Activated CD8-positive, alpha-beta memory T cell treated with anti-CD3 and anti-CD28 coated beads for 36 hours (primary cell): ENCODE measurements at regions not wholly inside any gene's neighbourhood (a gene's known extent, or its start where the extent isn't known, plus 50 kb on each side); places are given as distances from the start of the nearest gene placed in this dataset.
"Not testable (repeated sequence)": the region's sequence is repeated elsewhere in the genome, so short reads cannot be mapped to it uniquely, and the experiment has no call there.

Experiments
- CTCF ChIA-PET: fragments of 350-600 bp; sonication (Branson Sonifier 250); formaldehyde crosslinking; loops from one replicate; lab custom pipeline; 2021; ENCODE audit warnings: antibody characterized with exemption; lab: Charles Lee
- POLR2A ChIA-PET: fragments of 350-600 bp; sonication (Branson Sonifier 250); formaldehyde crosslinking; loops from one replicate; lab custom pipeline; 2021; ENCODE audit warnings: antibody characterized with exemption; lab: Charles Lee

- POLR2A ChIA-PET, CTCF ChIA-PET: not testable (repeated sequence)
Measured at GRCh38 chr2:87075054-87075790, 53.6 kb upstream of the PLGLB1 start.

GRCh38 chr2:87075791-87076252, 54.2 kb upstream of the PLGLB1 start:
- POLR2A ChIA-PET, CTCF ChIA-PET: not testable (repeated sequence)

GRCh38 chr2:87076253-87077123, 54.8 kb upstream of the PLGLB1 start:
- CTCF ChIA-PET, POLR2A ChIA-PET: not testable (repeated sequence)

GRCh38 chr2:87077124-87077446, 55.4 kb upstream of the PLGLB1 start:
- POLR2A ChIA-PET, CTCF ChIA-PET: not testable (repeated sequence)

GRCh38 chr2:87081727-87082126, 60.1 kb upstream of the PLGLB1 start:
- CTCF ChIA-PET, POLR2A ChIA-PET: not testable (repeated sequence)

- CTCF ChIA-PET: not testable (repeated sequence)
Measured at GRCh38 chr2:87088079-87088478, 66.4 kb upstream of the PLGLB1 start.

GRCh38 chr2:87089401-87089800, 67.8 kb upstream of the PLGLB1 start:
- POLR2A ChIA-PET, CTCF ChIA-PET: not testable (repeated sequence)

More at GRCh38 chr2:87088079-87088478, 66.4 kb upstream of the PLGLB1 start:
- POLR2A ChIA-PET: not testable (repeated sequence)

GRCh38 chr2:87093252-87093651, 71.6 kb upstream of the PLGLB1 start:
- POLR2A ChIA-PET, CTCF ChIA-PET: not testable (repeated sequence)

- POLR2A ChIA-PET, CTCF ChIA-PET: not testable (repeated sequence)
Measured at GRCh38 chr2:87093937-87094529, 72.4 kb upstream of the PLGLB1 start.

GRCh38 chr2:87095804-87096203, 74.2 kb upstream of the PLGLB1 start:
- CTCF ChIA-PET, POLR2A ChIA-PET: not testable (repeated sequence)

- POLR2A ChIA-PET, CTCF ChIA-PET: not testable (repeated sequence)
Measured at GRCh38 chr2:87128761-87129553, 107.3 kb upstream of the PLGLB1 start.

GRCh38 chr2:87132577-87132976, 110.9 kb upstream of the PLGLB1 start:
- POLR2A ChIA-PET, CTCF ChIA-PET: not testable (repeated sequence)

- CTCF ChIA-PET, POLR2A ChIA-PET: not testable (repeated sequence)
Measured at GRCh38 chr2:87151835-87152493, 130.3 kb upstream of the PLGLB1 start.

- POLR2A ChIA-PET, CTCF ChIA-PET: not testable (repeated sequence)
Measured at GRCh38 chr2:87174454-87174853, 152.8 kb upstream of the PLGLB1 start.

- POLR2A ChIA-PET, CTCF ChIA-PET: not testable (repeated sequence)
Measured at GRCh38 chr2:87183373-87183772, 161.7 kb upstream of the PLGLB1 start.

- POLR2A ChIA-PET, CTCF ChIA-PET: not testable (repeated sequence)
Measured at GRCh38 chr2:87184260-87184659, 162.6 kb upstream of the PLGLB1 start.

GRCh38 chr2:87189214-87189613, 167.6 kb upstream of the PLGLB1 start:
- CTCF ChIA-PET, POLR2A ChIA-PET: not testable (repeated sequence)

GRCh38 chr2:87193336-87193735, 171.7 kb upstream of the PLGLB1 start:
- POLR2A ChIA-PET, CTCF ChIA-PET: not testable (repeated sequence)
